ENCODE measurements at regions not wholly inside any gene's neighbourhood (a gene's known extent, or its start where the extent isn't known, plus 50 kb on each side); places are given as distances from the start of the nearest gene placed in this dataset.
A peak's percentile ranks its signal among the peaks of the same experiment; 100 is the strongest.

DNA sequence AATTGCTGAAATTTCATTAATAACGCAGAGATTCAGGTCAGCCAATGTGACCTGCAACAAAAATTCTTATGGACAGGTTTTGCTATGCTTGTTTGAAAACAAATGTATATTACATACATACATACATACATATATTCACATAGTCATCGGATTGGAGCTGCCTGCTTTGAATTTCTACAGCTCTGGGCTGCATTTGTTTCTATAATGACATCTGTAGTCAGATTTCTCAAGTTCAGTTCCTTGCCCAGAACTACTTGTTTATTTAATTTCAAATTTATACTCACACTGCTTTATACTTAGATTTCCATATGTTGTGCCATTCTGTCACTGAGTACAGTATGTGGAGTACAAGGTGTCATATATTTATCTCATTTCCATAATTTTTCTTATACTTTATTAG lies 2775.0 kb downstream of the PCDH9 start:
- Histone ChIP-seq H3K4me2 (ENCODE audit: low read depth, low read length, poor library complexity, severe bottlenecking) (no peak overlapping the region), H3K27ac (ENCODE audit: low read depth, low read length) (no peak overlapping the region), H3K9me3 (ENCODE audit: insufficient read depth, low read length) (no peaks in the 10 kb centered on the region), H3K27me3 (ENCODE audit: low read length) (no peaks in the 10 kb centered on the region), H2AFZ (ENCODE audit: low read depth, low read length, severe bottlenecking) (peak overlapping the region; percentile 72), H3K36me3 (ENCODE audit: low read length) (no peaks in the 10 kb centered on the region), H3F3A (ENCODE audit: insufficient read depth) (no peaks in the 10 kb centered on the region), H3K9ac (ENCODE audit: low read length) (no peak overlapping the region), H3K4me3 (ENCODE audit: insufficient read depth, low read length, poor library complexity, severe bottlenecking) (no peak overlapping the region), H4K20me1 (ENCODE audit: low read depth, low read length) (no peaks in the 10 kb centered on the region), H3K79me2 (ENCODE audit: insufficient read depth, low read length) (no peaks in the 10 kb centered on the region), H3K9me2 (replicated peaks; ENCODE audit: insufficient read depth, low read length) (no peaks in the 10 kb centered on the region)
- no peak for TF ChIP-seq EZH2phosphoT487 (conservative IDR thresholded peaks at IDR 0.05; ENCODE audit: low read length)
- TF ChIP-seq, protein P1, sequence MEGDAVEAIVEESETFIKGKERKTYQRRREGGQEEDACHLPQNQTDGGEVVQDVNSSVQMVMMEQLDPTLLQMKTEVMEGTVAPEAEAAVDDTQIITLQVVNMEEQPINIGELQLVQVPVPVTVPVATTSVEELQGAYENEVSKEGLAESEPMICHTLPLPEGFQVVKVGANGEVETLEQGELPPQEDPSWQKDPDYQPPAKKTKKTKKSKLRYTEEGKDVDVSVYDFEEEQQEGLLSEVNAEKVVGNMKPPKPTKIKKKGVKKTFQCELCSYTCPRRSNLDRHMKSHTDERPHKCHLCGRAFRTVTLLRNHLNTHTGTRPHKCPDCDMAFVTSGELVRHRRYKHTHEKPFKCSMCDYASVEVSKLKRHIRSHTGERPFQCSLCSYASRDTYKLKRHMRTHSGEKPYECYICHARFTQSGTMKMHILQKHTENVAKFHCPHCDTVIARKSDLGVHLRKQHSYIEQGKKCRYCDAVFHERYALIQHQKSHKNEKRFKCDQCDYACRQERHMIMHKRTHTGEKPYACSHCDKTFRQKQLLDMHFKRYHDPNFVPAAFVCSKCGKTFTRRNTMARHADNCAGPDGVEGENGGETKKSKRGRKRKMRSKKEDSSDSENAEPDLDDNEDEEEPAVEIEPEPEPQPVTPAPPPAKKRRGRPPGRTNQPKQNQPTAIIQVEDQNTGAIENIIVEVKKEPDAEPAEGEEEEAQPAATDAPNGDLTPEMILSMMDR (IDR thresholded peaks at IDR 0.05; ENCODE audit: insufficient read depth, low read length, poor library complexity, severe bottlenecking) = no peak

DNA sequence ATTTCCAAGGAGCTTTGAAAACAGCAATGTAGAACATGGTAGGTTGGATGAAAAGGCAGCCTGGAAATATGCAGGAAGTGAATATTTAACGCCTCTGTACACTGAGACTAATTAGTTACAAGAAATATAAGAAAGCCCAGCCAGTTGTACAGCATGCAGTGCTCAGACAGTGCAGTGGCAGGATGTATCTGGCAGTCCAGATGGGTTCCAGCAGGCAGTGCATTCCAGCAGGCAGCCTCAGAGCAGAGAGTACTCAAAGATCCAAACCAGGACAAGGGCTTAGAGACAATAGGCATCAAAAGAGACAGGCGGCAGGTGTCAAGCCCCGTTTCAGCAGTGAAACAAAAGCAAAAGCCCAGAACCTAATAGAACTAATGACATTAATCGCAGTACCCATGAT lies 2776.3 kb downstream of the PCDH9 start:
- Histone ChIP-seq H3K9ac (ENCODE audit: low read length) (no peak overlapping the region), H3K27ac (ENCODE audit: low read depth, low read length) (no peak overlapping the region), H2AFZ (ENCODE audit: low read depth, low read length, severe bottlenecking) (peak overlapping the region; percentile 72), H3K27me3 (ENCODE audit: low read length) (no peaks in the 10 kb centered on the region), H4K20me1 (ENCODE audit: low read depth, low read length) (no peaks in the 10 kb centered on the region), H3K9me3 (ENCODE audit: insufficient read depth, low read length) (no peaks in the 10 kb centered on the region), H3K9me2 (replicated peaks; ENCODE audit: insufficient read depth, low read length) (no peaks in the 10 kb centered on the region), H3K79me2 (ENCODE audit: insufficient read depth, low read length) (no peaks in the 10 kb centered on the region), H3K4me3 (ENCODE audit: insufficient read depth, low read length, poor library complexity, severe bottlenecking) (no peak overlapping the region), H3K4me2 (ENCODE audit: low read depth, low read length, poor library complexity, severe bottlenecking) (no peak overlapping the region), H3K36me3 (ENCODE audit: low read length) (no peaks in the 10 kb centered on the region), H3F3A (ENCODE audit: insufficient read depth) (no peaks in the 10 kb centered on the region)
- TF ChIP-seq EZH2phosphoT487 (conservative IDR thresholded peaks at IDR 0.05; ENCODE audit: low read length) = no peak
- TF ChIP-seq, protein P1 (IDR thresholded peaks at IDR 0.05; ENCODE audit: insufficient read depth, low read length, poor library complexity, severe bottlenecking) = no peak

DNA sequence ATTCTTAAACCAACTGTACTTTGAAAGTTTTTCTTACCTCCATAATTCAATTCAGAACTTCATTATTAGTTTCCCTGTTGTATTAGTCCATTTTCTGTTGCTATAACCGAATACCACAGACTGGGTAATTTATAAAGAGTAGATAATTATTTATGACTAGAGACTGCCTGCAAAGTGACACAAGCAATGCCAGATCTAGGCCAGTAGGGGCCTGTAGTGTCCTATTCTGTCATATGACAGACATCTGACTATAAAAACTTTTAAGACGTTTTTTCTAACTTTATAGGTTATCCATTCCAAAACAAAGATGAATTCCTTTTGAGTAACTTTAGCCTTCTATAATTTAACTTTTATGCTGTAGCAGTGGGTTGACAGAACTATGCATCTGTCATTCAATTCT lies 2783.8 kb downstream of the PCDH9 start:
- no peaks in the 10 kb centered on the region for H3K36me3 ChIP-seq (ENCODE audit: low read length)
- H3F3A ChIP-seq (ENCODE audit: insufficient read depth) = no peaks in the 10 kb centered on the region
- H3K9ac ChIP-seq (ENCODE audit: low read length) = no peak overlapping the region
- H3K27ac ChIP-seq (ENCODE audit: low read depth, low read length) = no peak overlapping the region
- H4K20me1 ChIP-seq (ENCODE audit: low read depth, low read length) = no peaks in the 10 kb centered on the region
- no peaks in the 10 kb centered on the region for H3K79me2 ChIP-seq (ENCODE audit: insufficient read depth, low read length)
- no peak overlapping the region for H3K4me3 ChIP-seq (ENCODE audit: insufficient read depth, low read length, poor library complexity, severe bottlenecking)
- TF ChIP-seq EZH2phosphoT487 (conservative IDR thresholded peaks at IDR 0.05; ENCODE audit: low read length) = no peak
- TF ChIP-seq, protein P1 (IDR thresholded peaks at IDR 0.05; ENCODE audit: insufficient read depth, low read length, poor library complexity, severe bottlenecking) = peak; percentile 19
- peak overlapping the region; percentile 74 for H2AFZ ChIP-seq (ENCODE audit: low read depth, low read length, severe bottlenecking)
- no peaks in the 10 kb centered on the region for H3K9me3 ChIP-seq (ENCODE audit: insufficient read depth, low read length)
- no peaks in the 10 kb centered on the region for H3K9me2 ChIP-seq (replicated peaks; ENCODE audit: insufficient read depth, low read length)
- no peak overlapping the region for H3K4me2 ChIP-seq (ENCODE audit: low read depth, low read length, poor library complexity, severe bottlenecking)
- H3K27me3 ChIP-seq (ENCODE audit: low read length) = no peaks in the 10 kb centered on the region

Measured in SU-DHL-6 (cell line).